HG03571 (cell line): ENCODE measurements at regions not wholly inside any gene's neighbourhood (a gene's known extent, or its start where the extent isn't known, plus 50 kb on each side); places are given as distances from the start of the nearest gene placed in this dataset.

Experiments used
- ATAC-seq: cut with Tn5 transposase; IDR thresholded peaks from one replicate; pipeline ENCODE4 v1.9.1; 2021; ENCODE audit not compliant: unreplicated experiment

DNA sequence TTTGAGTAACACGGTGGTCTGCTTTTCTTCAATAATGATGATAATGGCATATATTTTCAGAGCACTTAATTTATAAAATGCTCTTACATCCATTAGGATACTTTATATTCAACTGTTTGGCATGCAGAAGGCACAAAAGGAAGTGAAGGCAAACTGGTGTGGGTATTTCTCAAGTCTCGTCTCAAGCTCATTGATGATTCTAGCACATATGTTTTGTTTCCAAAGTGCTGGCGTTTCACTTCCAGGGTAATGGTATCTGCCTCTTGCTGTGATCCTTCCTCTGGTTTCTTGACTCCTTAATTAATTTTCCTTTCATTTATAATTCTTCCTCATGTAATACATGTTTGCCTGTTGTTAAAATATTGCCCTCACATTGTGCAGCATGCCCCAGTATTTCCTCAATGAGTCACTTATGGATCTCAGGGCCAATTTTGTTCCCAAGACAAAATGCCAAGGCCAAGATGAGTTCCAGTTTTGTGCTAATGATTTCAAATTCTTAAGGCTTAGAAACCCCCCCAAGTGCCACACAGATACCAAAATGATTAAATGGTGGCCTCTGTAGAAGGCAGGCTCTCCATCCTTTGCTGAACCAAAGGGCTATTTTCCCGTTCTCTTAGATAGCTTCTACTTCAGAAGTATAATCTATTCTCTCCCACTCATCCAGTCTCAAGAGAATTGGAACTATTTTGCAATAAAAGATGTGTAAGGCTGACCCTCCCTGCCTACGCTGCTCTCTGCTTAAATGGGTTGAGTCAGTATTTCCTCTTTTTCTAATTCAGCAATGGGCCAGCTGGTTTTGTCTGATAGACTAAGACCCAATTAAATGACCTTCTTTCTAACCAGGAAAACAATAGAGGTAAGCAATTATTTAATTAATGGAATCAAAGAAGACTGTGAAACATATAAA is 171.2 kb downstream of the ZNF365 start:
- ATAC-seq: no peak

DNA sequence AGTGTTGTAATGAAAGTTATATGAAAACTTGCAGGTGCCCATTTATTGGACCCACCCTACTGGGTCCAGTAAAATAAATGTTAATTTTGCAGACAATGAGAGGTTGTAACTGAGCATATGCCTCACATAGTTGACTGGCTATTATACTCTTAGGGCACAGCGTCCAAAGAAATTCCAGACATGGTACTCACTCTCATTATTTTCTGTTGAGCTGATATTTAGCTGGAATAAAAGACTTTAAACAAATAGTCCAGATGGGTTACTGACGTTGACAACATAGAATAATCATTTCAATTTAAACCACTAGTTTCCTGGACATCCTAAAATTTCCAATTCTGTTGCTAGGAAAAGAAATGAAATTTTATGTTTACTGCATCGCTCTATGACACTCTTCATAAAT is 174.5 kb downstream of the ZNF365 start:
- no peak for ATAC-seq

- ATAC-seq: no peak
Measured at GRCh38 chr10:62550173-62550572, 176.0 kb downstream of the ZNF365 start.

DNA sequence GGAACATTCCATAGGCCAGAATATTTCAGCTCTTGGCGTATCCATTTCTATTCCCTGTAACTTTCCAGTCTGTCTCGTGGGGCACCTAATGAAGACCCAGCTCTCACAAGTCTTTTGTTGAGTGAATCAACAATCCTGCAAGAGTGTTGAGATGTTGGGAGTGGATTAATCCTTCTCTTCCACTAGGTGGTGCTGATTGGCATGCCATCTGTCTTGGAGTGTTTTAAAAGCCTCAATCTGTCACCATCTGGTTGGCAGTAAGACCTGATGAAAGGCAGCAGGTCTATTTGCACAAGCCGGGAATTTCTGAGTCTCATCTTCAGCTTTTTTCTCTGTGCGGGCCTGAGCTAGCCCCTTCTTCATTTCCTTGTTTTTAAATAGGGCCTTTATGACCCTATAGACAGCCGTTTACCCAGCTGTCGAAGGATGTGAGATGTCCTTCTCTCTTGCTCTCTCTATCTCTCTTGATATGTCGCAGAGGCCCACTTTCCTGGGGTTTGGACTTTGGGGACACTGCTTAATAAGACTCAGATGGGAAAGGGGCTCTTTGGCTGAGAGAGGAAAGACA is 180.5 kb downstream of the ZNF365 start:
- peak; percentile 62 for ATAC-seq

- ATAC-seq: no peak
Measured at GRCh38 chr10:62559481-62560200, 185.5 kb downstream of the ZNF365 start.

DNA sequence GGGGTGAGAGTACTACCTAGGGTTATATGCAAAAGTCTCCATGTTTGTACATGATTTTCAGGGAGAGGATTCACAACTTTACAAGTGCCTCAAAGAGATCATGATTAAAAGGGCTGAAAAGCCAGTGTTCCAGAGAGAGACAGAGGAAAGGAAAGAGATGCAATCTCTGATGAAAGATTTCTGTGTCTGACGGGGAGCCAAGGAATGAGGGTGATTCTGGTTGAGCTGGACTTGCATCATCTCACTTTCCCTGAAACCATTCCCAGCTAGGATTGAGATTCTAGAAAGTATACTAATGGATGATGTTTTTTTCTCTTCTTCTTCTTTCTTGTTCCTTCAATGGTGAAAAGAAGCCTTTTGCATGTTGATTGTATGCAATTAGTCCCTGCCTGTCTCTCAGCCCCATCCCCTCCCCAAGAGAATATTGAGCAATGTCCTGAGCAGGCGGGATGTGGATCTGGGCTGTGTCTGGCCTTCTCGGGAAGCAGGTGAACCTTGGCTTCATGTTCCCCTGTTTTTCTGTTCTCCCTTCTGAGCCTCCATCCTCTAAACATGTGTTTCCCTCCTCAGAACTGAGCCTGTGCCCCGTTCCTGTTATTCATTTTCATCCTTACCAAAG is 186.1 kb downstream of the ZNF365 start:
- no peak for ATAC-seq

DNA sequence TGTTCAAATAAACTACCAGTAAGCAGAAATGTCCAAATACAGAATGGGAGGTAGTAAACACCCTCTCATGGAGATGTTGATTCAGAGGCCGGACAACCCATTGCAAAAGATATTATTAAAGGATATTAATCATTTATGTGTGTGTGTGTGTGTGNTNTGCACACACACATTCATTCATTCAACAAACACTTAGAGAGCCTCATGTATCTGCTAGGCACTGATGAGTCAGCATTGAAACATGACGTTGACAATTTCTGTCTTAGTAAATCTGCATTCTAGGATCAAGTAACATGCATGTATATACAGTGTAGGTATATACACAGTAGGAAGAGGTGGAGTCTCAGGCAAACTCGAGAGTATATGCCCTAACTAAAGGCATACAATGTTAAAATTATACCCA is 187.0 kb downstream of the ZNF365 start:
- no peak for ATAC-seq

DNA sequence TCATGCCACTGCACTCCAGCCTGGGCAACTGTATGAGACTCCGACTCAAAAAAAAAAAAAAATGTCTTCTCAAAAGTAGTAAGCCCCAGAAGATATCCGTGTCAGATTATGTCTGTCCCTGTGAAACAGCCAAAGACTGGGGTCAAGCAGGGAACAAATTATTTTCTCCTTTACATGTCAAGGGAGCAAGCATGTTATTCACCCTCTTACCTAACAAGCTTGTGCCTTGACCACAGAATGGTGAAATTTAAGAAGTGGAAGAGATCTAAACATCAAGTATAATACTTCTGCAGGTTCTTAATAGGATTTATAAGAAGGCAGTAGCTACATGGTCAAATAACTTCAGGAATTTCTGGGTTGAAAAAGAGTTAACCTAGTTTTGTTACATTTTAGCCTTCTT is 187.9 kb downstream of the ZNF365 start:
- no peak for ATAC-seq

GRCh38 chr10:62562795-62563194 is 188.6 kb downstream of the ZNF365 start:
- ATAC-seq: no peak

GRCh38 chr10:62573929-62574328 is 199.8 kb downstream of the ZNF365 start:
- no peak for ATAC-seq

GRCh38 chr10:62577076-62577475 is 202.9 kb downstream of the ZNF365 start:
- ATAC-seq: no peak

DNA sequence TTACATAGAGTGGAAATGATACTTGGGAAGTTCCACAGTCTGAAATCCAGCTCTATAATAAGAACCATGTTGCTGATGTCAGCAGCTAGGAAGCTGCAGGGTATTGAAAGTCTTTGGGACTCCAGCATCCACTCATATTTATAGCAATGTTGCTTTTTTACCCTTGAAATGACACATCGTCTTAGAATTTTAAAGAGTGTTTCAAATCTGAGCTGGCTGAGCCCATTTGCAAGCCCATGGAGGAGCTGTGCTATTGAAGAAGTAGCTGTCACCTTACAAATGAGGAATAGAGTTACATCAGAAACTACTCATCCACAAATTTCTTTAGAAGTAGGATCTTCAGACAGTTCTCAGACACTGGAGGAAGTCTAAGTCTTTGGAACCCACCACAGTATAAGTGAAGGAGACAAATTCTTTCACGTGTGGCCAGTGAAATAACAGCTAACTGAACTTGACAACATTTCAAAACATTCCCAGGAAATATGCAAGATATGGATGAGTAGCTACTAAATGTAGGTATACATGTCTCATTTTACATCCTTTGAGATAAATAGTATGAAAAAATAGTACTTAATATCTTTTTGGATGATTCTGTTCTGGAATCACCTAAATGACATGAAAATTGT is 203.6 kb downstream of the ZNF365 start:
- ATAC-seq: no peak

DNA sequence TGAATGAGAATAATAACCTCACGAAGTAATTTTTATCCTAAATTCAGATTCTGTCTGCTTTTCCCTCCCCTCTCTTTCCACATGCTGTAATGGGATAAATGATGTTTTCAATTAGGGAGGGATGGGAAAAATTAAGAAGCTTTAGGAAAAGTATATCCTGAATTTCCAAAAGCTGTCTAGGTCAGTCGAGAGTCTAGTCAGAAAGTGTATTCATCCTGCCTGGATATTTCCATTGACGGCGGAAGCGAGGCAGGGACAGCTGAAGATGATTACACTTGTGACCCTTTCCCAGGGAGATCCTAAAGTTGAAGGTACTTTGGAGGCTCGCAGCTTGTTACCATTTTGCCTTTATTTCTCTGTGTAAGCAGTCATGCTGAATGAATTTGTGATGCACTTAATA is 204.1 kb downstream of the ZNF365 start:
- no peak for ATAC-seq

DNA sequence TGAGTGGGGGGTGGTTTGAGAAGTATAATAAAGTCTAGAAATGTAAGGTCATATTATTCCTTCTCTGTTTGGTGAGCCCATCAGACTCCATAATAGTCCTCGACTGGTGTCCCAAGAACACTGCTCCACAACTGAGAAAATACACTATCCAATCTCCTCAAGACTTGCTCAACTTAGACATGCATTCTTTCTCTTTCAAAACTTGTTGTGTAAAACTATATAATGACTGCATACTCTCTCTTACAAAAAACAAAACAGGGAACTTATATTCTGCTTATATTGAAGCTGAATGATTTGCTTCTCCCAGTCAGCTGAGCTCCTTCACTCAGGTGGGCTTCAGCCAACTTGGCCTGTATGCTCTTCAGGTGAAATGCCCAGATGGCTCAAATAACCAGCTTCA is 204.7 kb downstream of the ZNF365 start:
- ATAC-seq: no peak

GRCh38 chr10:62580396-62580795 is 206.2 kb downstream of the ZNF365 start:
- ATAC-seq: no peak

DNA sequence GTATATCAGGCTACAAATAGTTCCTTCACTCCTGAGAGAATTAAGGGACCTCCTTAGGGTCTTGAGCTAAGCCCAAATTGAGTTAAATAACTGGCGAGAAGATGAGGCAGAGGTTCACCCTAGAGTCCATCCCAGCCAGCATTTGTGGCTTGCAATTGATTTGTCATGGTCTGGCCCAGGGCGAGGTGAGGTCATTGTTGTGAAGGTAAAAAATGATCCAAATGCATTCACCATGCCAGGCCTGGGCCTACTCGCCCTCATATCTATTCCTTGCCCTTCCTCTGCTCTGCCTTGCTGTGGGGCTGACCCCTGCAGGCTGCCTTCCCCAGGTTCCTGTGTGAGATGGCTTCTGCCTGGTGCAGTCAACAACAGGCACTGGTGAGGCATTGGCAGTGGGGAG is 207.2 kb downstream of the ZNF365 start:
- no peak for ATAC-seq

DNA sequence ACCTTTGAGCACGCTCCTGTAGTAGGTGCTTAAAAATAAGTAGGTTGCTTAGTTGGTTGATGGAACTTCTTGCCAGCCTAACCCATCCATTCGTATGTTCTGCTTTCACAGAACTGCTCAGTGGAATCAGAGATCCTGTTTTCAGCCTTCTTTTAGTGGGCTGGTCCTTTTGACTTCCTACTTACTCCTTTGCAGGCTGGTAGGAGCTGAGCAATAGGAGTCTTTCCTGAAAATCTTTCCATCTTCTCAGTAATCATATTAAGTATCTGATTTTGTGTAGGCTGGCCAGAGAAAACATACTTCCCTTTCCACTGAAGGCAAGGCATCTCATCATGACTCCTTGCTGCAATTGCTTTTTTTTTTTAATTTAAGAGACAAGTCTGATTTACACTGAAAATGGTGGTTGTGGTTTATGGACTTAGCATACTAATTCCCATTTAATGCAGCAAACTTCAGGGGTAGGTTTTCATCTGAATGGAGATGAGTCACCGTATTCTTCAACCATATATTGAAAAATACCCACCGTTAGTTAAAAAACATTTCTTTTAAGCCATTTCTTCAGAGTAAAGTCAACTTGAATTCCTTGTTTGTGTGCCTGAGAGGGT is 208.0 kb downstream of the ZNF365 start:
- ATAC-seq: no peak

GRCh38 chr10:62582804-62583208 is 208.6 kb downstream of the ZNF365 start:
- ATAC-seq: no peak

DNA sequence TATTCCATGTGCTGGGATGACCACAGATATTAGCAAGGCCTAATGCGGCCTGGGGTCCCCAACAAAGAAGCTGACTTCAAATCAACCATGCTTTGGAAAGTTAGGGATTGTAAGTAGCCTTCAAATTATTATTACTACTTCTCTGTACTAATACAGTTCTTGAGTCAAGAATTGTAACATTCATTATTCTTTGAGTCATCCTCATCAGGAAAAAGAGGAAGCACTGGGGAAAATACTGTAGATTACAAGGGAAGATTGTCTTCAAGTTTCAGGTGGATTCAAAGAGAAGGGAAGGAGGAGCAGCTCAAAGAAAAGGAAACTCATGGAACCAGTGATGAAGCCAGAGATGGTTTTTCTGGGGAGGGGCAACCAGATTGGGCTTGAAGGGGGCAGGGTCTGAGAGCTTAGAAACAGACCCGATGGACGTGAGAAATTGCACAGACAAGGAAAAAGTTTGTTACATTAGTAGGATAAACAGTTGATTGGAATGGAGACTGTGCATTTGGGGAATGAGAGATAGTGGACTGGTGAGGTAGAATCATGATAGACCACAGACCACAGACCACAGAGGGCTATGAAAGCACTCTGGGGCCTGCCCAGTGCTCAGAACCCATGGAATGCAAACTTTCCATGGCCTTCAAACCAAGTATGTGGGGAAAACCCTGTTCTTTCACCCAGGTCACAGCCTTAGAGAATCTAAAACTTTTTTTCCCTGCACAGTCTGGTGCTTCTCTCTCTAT is 209.9 kb downstream of the ZNF365 start:
- no peak for ATAC-seq

- no peak for ATAC-seq
Measured at GRCh38 chr10:62584731-62585130, 210.6 kb downstream of the ZNF365 start.
